Activated T-cell treated with anti-CD3 and anti-CD28 coated beads for 1 hour (primary cell): ENCODE measurements at regions not wholly inside any gene's neighbourhood (a gene's known extent, or its start where the extent isn't known, plus 50 kb on each side); places are given as distances from the start of the nearest gene placed in this dataset.
"Not testable (repeated sequence)": the region's sequence is repeated elsewhere in the genome, so short reads cannot be mapped to it uniquely, and the experiment has no call there.

Experiments used
- DNase-seq: peaks from one replicate; pipeline ENCODE4 v3.0.0-alpha.2; 2020; ENCODE audit warnings: low read depth

DNA sequence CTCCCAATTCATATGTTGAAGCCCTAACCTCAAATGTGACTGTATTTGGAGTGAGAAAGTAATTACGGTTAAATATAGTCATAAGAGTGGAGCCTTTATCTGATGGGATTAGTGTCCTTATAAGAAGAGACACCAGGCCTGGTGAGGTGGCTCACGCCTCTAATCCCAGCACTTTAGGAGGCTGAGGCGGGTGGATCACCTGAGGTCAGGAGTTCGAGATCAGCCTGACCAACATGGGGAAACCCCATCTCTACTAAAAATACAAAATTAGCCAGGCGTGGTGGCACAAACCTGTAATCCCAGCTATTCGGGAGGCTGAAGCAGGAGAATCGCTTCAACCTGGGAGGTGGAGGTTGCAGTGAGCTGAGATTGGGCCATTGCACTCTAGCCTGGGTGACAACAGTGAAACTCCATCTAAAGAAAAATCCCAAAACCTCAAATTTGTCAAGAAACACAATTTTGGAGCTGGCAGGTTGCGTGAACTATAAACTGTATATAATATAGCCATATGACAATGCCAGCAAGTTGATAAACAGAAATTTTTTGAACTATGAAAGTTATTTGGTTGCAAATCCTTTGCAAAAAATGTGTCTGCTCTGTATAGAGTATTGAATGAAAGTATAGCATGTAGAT lies 125.6 kb upstream of the ZNF217 start:
- not testable (repeated sequence) for DNase-seq

DNA sequence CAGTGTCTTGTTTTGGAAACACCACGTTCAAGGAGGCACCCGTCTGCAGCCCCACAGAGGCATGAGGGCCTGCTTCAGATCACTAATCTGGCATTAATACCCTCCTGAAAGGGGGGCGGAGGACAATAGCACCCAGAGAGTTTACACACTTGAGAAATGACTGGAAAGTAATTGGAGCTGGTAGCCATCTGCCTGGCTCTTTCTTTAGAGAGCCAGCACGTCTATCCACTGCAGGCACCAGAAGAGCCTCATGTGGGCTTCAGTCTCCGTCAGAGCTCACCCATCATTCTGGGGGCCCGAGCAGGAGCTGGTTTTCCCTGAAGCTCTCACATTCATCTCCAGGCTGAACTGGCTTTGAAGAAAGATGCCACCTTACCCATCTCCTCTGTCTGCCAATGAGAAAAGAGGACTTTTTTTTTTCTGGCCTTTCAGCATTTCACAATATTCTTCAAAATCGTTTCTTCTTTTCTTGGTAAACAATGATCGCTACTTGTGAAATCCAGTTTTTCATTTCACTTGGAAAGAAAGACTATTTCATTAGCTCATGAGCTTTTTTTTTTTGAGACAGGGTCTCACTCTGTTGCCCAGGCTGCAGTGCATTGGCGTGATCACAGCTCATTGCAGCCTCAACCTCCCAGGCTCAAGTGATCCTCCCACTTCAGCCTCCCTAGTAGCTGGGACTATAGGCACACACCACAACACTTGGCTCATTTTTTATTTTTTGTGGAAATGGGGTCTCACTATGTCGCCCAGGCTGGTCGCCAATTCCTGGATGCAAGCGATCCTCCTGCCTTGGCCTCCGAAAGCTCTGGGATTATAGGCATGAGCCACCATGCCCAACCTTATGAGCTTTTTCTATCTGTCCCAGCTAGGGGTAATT lies 124.7 kb upstream of the ZNF217 start:
- DNase-seq, result no peak

GRCh38 chr20:53716395-53716794 lies 122.8 kb upstream of the ZNF217 start:
- DNase-seq, result no peak

DNA sequence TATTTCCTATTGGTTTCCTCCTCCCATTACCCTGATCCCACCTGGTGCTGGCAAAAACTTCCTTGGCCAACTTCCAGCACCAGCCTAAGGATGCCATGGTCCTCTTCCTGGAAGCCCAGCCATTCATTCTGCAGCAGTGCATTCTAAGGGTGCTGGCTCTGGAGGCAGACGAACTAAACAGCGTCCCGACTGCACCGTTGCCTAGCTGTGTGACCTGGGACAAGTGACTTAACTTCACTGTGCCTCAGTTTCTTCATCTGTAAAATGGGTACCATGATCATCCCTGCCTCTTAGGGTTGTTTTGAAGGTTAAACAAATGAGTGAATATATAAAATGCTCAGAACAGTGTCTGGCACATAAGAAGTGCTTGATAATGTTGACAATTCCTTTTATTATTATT lies 120.9 kb upstream of the ZNF217 start:
- DNase-seq, result no peak

DNA sequence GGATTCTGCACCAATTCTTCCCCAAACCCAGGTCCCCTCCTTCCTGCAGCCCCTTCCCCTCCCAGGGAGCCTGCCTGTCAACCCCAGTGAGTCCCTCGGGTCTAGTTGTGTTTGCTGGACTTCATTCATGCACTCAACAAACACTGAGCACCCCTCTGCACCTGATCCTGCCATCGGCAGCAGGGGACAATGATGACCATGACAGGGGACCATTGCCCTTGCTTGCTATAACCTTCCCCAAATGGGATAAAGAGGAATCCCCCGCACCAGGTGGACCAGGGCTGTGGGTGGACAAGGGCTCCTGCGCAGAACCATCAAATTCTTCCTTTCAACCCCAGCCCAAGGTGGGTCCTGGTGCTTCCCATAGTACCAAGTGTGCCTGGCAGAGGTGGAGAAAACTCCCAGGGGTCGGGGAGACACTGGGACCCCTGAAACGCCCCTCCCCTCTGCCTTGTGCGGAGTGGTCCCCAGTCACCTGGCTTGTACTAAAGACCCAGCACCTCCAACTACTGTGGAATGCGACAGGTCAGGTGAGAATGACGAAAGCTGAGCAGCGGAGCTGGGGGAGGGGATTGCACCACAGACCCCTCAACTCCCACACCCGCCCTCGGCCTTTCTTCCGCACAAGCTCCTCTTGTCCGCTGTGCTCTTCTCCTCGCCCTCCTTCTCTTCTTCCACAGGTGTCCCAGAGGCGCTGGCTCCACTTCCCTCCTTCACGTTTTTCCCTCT lies 119.9 kb upstream of the ZNF217 start:
- no peak for DNase-seq

DNA sequence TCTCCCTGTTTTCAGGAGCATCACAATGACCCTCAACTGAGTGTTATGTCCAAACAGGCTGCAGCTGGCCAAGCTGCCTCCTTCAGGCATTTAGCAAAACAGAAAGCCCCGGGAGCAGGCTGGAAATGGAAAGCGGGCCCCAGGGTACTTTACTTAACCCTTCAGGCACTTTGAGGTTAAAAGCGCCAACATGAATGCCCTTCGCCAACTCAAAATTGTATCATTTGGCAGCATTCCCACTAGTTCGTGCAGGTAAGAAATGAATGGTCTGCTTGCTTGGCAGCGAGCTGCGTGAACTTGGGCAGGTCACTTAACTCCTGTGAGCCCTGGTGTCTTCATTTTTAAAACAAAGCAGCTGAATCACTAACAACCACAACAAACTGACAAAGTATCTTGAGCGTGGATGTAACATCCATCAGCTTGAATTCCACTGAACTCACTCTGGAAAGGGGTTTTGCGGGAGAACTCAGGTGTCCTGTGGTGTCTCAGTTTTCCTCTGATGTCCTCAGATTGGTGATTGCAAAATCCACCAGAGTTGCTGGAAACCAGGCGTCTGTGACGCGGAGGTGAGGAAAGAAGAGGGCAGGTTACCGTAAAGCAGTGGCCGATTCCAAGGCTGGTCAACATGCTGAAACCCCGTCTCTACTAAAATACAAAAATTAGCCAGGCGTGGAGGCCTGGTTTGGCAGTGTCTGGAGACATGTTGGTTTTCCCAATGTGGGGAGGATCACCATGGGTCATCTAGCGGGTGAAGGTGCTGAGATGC lies 118.8 kb upstream of the ZNF217 start:
- no peak for DNase-seq

DNA sequence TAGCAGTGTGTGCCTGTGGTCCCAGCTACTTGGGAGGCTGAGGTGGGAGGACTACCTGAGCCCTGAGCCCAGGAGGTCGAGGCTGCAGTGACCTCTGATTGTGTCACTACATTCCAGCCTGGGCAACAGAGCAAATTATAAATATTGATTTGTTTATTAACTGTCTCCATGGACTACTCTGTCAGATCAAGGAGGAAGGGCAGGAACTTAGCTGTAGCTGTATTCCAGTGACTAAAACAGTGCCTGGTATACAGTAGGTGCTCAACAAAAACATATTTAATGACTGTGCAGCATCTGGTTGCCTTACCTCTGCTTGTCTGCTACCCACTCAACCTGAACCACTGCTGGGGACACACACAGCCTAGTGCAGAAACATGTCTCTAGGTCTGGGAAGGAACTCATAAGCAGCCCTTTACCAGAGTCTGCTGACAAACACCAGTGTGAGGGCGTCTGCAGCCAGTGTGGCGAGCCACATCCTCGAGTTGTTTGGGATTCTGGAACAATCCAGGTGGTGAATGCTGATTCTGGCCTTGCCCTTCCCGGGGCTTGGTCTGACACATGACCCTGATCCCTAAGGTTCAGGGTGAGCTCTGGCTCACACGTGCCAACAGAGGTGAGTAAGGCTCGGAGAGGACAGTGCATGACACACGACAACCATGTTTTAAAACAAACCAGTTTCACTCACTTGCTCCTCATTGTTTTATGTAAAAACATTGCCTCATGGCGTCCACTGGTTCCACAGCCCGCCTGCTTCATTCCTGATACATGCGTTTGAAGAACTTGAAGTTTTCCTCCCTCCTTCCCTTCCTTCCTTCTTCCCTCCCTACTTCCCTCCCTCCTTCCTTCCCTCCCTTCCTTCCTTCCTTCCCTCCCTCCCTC lies 117.9 kb upstream of the ZNF217 start:
- no peak for DNase-seq

DNA sequence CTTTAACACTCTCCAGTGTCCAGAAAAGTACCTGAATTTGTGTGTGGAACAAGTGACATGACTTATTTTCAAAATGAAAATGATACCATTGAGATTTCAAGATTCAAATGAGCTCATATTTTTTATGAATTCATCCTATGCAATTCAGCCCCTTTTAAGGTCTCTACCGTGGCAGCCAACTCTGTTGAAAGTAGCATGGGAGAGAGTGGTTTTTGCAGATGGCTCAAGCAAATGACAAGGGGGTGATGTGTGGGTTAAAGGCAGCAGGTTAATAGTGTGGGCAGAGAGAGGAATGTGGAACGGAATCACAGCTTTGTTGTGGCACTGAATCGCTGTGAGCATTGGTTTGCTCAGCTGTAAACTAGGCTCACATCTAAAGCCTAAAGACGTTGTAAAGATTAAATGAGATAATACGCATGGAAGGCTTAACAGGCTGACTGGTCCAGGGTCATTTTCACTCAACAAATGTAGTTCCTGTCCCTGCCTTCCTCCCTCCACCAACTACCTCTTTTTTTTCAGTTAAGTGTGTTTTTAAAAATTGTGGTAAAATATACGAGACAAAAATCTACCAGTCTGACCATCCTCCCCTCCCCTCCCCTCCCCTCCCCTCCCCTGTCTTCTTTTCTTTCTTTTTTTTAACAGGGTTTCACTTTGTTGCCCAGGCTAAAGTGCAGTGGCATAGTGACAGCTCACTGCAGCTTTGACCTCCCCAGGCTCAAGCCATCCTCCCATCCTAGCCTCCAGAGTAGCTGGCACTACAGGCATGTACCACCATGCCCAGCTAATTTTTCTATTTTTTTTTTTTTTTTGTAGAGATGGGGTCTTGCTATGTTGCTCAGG lies 114.7 kb upstream of the ZNF217 start:
- DNase-seq, result no peak

- DNase-seq, result no peak
Measured at GRCh38 chr20:53707371-53708055, 113.9 kb upstream of the ZNF217 start.

- DNase-seq, result peak; percentile 9
Measured at GRCh38 chr20:53706466-53707370, 113.1 kb upstream of the ZNF217 start.

DNA sequence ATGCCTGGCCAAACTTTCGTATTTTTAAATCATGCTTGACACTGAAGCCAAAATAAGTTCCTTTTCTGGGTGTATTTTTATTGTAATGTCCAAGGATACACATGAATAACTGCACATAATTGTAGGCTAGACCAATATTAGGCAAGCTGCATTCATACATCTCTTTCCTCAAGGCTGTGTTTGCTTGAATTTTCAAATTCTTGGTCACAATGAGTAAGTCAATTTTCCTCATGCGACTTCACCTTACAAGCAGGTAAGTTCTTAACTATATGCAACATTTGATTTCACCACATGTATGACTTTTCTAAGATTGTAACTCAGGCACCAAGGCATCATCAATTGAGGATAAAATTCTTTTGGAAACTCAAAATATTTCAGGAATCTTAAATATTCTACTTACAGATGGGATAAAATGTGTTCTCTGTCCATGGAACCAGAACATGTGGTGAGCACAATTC lies 112.4 kb upstream of the ZNF217 start:
- no peak for DNase-seq

- no peak for DNase-seq
Measured at GRCh38 chr20:53702617-53703016, 109.0 kb upstream of the ZNF217 start.

GRCh38 chr20:53699906-53700305 lies 106.3 kb upstream of the ZNF217 start:
- DNase-seq, result no peak

- no peak for DNase-seq
Measured at GRCh38 chr20:53699085-53699674, 105.5 kb upstream of the ZNF217 start.

- no peak for DNase-seq
Measured at GRCh38 chr20:53698371-53698978, 104.8 kb upstream of the ZNF217 start.

DNA sequence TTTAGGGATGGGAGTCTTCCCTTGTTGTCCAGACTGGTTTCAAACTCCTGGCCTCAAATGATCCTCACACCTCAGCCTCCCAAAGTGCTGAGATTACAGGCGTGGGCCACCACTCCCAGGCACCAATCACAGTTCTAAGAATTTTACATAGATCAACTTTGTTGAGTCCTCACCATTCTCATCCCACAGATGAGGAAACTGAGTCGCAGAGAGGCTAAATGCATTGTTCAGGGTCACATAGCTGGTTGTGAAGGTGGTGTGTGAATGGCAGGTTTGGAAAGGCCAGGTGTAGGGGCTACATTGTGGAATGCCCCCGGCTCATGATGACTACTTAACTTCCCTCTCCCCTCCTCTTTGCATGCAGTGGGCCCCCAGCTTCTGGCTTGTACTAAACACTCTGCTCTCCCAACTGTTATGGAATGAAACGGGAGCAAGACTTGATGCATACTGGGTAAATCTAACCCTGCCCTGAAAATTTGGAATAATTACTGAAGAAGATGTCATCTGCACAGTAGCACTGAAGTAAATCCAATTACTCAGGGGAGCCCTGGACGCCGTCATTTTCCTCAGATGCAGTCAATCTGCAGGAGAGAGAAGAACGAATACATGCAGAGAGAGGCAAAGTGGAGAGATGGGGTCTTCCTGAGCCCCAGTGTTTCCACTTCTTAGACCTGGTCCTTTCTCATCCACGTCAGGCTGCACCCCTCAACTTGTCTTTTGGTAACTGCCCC lies 102.3 kb upstream of the ZNF217 start:
- DNase-seq, result no peak
